Epidermal melanocyte (primary cell): ENCODE measurements at regions not wholly inside any gene's neighbourhood (a gene's known extent, or its start where the extent isn't known, plus 50 kb on each side); places are given as distances from the start of the nearest gene placed in this dataset.

Source experiments
- DNase-seq: peaks from one replicate; pipeline ENCODE4 v3.0.0; 2011; ENCODE audit warnings: low spot score; ENCODE audit not compliant: insufficient read length

DNA sequence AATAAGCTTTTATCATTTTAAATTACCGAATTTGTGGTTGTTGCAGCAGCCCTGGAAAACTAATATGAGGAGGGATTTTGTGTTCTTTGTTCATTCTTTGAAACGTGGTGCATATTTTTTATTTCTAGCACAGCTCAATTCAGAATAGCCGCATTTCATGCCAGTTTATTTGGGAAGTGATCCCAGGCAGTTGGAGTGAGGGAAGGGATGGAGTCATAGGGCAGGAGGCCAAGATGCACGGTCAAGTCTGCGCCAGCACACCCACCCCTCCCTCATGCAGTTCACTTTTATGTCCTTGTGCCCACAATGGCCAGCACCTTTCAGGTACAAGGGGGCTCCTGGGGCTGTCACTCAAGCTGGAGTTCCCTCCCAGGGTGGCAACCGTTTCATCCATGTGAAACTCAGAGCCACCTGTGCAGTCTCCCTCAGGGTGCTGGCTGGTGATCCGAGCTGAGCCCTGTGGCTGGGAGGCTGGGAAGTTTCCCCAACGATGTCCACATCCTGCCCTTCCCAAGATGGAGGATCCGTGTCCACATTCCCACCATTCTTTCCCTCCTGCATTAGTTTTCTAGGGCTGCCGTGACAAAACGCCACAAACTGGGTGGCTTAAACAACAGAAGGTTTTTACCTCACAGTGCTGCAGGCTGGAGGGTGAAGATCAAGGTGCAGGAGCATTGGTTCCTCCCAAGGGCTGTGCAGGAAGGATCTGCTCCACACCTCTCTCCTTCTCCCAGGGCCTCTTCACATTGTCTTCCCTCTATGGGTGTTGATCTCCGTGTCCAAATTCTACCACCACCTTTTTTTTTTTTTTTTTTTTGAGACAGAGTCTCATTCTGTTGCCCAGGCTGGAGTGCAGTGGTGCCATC, 68.5 kb upstream of the ITGA6 start:
- DNase-seq = no peak

DNA sequence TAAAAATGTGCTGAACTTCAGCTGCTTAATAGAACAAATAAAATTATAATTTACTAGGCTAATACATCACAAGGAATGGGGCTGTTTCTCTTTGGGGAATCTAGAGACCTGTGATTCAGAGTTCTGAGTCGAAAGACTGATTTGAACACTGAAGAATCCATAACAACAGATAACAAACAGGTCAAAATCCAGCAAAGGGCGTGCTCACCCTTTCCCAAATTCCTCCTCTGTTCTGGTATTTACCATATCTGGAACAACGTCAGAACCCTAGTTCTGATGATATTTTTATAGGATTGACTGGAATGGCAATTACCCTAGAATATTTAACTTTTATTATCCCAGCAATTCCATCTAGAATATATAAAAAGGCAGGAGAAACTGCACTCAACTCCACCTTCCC, 66.0 kb upstream of the ITGA6 start:
- DNase-seq = no peak

DNA sequence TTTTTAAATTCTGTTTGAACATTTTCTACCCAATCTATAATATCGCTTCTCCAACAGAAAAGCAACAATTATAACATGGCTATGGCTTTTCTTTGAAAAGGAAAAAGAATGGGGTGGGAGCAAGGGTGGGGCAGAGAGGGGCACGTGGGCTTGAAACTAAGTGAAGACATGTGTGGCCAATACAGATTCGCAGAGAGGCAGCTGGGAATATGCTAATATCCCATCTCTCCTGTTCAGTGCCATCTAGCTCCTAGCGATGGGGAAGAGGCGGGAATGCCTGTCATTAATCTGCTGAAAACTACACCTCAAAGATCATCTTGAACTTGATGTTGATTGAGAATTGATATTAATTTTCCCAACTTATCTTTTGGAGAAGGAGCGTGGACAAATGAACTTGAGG, 65.5 kb upstream of the ITGA6 start:
- DNase-seq = no peak

DNA sequence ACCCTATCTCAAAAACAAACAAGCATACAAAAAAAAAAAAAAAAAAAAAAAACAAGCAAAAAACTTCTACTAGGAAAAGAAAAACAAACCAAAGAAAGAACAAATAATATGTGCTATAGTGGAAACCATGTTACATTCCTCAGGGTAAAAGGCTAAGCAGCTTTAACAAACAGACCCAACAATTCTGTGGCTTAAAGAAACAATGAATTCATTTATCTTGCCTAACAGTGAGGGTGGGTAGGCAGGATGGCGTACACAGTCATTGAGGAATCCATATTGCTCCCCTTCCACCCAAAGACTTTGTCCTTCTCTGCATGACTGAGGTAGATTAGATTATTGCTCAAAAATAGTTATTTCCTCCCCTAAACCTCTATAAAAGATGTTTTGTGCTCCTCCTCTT, 63.1 kb upstream of the ITGA6 start:
- DNase-seq = no peak

DNA sequence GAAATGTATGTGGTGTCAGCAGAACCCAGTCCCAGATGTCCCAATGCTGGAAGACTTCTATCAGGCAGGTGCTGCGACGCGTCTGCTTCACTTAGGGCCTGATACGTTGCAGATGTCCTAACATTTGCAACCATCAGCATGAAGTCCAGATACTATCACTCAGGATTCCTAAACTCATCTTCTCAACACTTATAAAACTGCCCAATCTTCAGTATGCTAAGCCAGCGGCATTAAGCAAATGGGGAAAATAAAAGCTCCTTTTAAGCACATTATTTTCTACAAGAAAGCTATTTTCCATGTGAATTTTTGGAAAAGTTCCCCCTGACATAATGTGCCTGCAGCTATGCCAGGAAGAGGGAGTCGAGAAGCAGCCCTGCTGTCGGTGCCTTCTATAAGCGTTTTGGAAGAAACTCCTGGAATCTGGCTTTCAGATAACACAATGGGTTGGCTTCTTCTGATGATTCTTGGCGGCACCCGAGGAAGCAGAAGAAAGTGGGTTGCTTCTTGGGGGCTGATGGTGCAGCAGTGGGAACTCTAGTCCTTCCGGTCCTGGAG, 60.7 kb upstream of the ITGA6 start:
- no peak for DNase-seq

DNA sequence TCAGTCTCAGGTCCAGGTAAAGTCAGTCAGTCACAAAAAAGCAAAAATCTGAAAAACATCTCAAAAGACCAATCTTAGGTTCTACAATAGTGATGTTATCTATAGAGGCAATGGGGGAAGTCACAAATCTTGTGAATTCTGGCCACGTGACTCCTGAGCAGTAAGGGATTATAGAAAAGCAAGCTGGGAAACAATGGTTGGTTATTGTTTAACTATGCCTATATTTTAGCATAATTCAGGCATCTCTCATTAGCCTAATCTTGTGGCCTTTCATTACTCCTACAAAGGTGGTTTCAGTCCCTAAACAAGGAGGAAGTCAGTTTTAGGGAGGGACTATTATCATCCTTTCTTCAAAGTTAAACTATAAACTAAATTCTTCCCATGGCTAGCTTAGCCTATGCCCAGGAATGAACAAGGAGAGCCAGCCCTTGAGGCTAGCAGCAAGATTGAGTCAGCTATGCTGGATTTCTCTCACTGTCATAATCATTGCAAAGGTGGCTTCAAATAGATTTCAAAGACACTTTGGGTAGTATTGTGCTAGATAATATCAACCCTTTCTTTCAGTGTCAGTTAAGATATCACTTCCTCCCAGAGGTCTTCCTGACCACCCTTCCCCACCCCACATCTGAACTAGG, 56.4 kb upstream of the ITGA6 start:
- DNase-seq = no peak

DNA sequence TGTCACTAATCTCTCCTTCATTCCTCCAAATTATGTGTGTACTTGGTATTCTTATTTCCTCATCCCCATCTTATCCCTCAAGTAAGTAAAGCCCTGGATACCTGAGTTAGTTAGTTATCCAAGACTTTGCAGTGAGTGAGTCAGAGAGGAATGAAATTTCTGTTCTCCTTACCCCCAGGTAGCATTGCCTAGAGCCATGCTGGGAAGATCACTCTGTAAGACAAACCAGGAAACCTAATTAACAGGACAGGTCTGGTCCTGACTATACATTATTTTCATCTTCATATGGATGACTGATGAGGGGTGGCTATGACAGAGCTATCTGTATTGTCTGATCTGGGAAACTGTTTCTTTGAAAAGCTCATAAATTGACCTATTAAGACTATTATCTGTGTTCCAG, 55.0 kb upstream of the ITGA6 start:
- DNase-seq = no peak

DNA sequence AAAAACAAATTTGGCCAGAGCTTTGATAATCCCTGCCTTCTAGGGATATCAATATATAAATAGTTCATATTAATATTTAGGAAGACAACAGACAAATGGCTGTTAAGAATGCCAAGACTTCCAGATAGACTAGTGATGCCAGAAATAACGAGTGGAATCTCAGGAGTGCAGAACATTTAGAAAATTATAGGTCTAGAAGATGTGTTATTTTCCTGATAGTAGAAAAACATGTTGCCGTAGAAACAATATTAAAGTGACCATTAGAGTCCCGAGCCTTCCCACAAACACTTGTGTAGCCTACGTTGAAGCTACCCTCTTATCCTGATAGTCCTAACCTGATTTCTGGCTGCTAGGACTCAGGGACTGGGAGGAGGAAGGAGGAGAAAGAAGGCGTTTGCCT, 54.3 kb upstream of the ITGA6 start:
- no peak for DNase-seq

DNA sequence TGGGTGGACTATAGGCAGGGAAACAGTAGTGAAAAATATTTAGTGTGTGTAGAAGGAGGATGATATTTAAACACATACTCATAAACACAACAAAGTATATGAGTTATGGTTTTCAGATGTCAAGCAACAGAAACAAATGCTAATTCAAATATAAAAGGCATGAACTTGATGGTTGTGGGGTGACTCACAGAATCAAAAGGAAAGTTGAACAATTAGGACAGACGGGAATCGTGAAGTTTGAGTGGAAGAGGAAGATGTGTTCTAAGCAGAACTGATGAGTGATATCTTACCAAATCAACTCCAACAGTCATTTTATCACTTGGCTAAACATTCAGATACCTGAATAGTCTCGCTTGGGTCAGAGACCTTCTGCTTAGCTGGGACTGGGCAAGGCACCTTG, 53.6 kb upstream of the ITGA6 start:
- no peak for DNase-seq

DNA sequence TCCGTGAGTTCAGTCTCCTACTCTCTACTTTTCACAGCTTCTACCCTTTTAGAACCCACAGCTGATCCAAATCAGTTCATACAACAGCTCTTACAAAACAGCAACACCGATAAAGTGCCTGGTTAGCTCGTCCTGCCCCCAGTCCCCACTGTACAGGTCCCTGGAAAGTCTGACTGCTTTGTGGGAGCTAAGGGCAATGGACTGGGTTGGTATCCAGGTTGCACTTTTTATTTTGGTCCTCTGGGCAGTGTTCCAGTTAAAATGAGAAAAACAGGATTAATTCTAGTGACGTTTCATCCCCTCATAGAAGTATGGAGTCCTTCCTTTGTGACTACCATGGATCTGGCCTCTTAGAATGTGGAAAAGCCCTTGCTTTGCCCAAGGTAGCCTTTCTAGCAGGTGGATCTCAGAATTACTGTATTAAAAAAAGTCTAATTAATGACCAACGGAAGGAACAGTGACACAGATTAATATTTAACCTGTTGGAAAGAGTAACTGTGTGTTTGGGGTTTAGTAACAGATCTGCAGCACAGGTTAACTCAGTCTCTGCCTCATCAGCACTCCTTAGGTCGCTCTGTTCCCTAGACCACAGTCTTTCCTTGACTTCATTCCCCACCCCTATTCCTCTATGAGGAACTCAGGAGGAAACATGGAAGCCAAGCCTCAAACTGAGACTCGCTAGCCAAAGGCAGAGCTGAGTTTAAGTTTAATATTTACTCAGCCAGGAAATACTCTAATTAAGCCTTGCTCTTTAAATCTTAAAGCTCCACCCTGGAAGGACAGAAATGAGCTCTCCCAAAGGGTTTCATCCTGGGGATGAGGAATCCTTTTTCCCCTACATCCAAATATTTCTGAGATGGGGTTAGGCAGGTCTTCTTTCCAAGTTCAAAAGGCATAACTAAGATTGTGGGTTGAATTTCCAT, 52.8 kb upstream of the ITGA6 start:
- no peak for DNase-seq

DNA sequence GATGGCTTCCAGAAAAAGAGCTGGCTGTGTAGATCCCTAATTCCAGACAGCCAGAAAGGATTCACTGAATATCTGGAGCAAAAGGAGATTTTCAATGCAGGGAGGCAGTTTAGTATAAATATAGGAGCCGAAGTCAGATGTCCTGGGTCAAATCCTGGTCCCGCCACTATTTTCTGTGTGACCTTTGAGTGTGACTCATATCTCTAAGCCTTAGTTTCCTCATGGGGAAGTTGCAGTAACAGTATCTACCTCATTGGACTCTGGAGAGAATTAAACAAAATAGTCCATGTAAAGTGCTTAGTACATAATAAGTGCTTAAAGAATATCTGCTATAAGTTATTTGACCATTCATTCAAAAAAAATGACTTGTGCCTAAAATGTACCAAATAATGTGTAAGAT, 52.1 kb upstream of the ITGA6 start:
- no peak for DNase-seq

DNA sequence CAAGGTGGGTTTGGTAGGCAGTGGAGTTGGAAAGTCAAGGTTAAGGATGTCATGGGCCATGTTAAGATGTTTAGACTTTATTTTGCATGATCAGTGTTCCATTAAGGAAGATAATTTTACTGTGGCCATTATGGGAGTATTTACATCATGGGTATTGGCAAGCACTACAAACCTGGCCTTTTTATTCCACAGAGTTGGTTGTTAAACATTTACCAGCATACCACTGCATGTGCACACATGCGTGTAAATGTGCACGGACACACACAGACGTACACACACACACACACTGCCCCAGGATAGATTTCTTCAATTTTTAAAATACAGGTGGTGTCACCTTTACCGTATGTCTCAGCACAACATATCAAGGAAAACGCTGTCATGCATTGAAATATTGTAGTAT, 51.4 kb upstream of the ITGA6 start:
- DNase-seq = no peak

DNA sequence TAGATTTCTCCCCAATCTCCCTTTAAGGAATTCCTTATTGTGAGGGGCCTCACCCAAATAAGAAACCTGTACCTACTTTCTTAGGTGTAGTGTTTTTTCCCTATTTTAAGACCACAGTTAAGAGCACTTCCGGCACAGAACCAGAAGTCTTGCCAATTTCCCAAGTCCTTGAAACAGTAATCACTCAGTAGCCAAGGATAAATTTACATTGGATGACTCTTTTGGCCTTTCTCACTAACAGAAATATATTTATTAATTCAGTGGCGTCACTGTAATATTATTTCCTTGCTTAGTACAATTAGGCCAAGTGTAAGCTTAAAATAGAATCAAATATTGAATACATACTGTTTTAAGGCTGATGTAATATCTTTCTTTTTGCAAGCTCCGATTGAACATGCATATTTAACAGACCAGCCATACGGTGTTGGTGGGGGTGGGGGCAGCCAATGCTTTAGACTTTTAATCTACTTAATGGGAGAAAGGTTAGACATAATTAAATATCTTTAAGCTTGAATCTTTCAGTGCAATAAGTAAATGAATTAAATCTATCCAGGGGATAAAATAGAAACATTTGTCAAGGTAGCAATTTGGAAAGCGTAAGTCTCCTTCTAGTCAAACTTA, 50.8 kb upstream of the ITGA6 start:
- DNase-seq = no peak

DNA sequence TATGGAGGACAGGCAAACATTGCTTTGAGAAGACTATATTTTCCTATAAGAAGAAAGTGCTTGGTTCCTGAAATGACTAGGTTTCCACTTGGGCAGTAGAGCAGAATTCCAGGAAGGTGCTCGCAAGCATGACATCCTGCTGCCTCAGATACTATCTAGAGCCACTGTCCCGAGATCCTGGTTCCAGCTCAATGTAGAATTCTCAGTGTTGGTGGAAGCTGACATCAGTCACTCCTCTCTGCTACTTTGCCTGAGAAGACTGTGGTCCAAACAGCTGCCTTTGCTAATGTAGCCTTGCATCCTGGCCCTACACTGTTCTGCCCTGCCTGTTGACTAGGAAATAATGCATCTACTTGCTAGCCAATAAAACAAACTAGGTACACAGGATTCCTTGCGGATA, 50.0 kb upstream of the ITGA6 start:
- DNase-seq = no peak
